ENCODE measurements at regions not wholly inside any gene's neighbourhood (a gene's known extent, or its start where the extent isn't known, plus 50 kb on each side); places are given as distances from the start of the nearest gene placed in this dataset.
"Not testable (repeated sequence)": the region's sequence is repeated elsewhere in the genome, so short reads cannot be mapped to it uniquely, and the experiment has no call there.

GRCh38 chr17:27960183-27960849 is 67.2 kb upstream of the LYRM9 start:
- Mint-ChIP-seq H3K9me3 (no peaks in the 10 kb centered on the region), H3K27me3 (no peaks in the 10 kb centered on the region), H3K4me1 (no peaks in the 10 kb centered on the region), H3K4me3 (no peak overlapping the region), H3K27ac (no peak overlapping the region)
- ATAC-seq (no peak), DNase-seq (no peak)

- H3K27ac Mint-ChIP-seq, H3K9me3 Mint-ChIP-seq, ATAC-seq, DNase-seq, H3K4me3 Mint-ChIP-seq, H3K4me1 Mint-ChIP-seq, H3K27me3 Mint-ChIP-seq: not testable (repeated sequence)
Observed at GRCh38 chr17:27962581-27962980, 69.4 kb upstream of the LYRM9 start.

GRCh38 chr17:27965224-27965623 is 72.1 kb upstream of the LYRM9 start:
- no peaks in the 10 kb centered on the region for H3K4me1 Mint-ChIP-seq
- no peaks in the 10 kb centered on the region for H3K27me3 Mint-ChIP-seq
- no peak for ATAC-seq
- DNase-seq: no peak
- no peaks in the 10 kb centered on the region for H3K9me3 Mint-ChIP-seq
- H3K4me3 Mint-ChIP-seq: no peak overlapping the region
- H3K27ac Mint-ChIP-seq: no peak overlapping the region

- Mint-ChIP-seq H3K27ac (no peak overlapping the region), H3K27me3 (no peaks in the 10 kb centered on the region), H3K4me3 (no peak overlapping the region), H3K9me3 (no peaks in the 10 kb centered on the region), H3K4me1 (no peaks in the 10 kb centered on the region)
- DNase-seq: no peak
- ATAC-seq: no peak
Observed at GRCh38 chr17:27968206-27968732, 74.2 kb upstream of the NLK start.

- DNase-seq (no peak), ATAC-seq (no peak)
- no peaks in the 10 kb centered on the region for H3K27me3 Mint-ChIP-seq
- H3K9me3 Mint-ChIP-seq: no peaks in the 10 kb centered on the region
- H3K27ac Mint-ChIP-seq: no peak overlapping the region
- no peaks in the 10 kb centered on the region for H3K4me1 Mint-ChIP-seq
- no peak overlapping the region for H3K4me3 Mint-ChIP-seq
Observed at GRCh38 chr17:27970587-27970986, 71.9 kb upstream of the NLK start.

- Mint-ChIP-seq H3K4me1 (no peaks in the 10 kb centered on the region), H3K9me3 (no peaks in the 10 kb centered on the region), H3K27me3 (no peaks in the 10 kb centered on the region), H3K4me3 (no peak overlapping the region), H3K27ac (no peak overlapping the region)
- no peak for ATAC-seq
- DNase-seq: no peak
Observed at GRCh38 chr17:27973258-27974044, 69.0 kb upstream of the NLK start.

- Mint-ChIP-seq H3K27me3 (no peaks in the 10 kb centered on the region), H3K9me3 (no peaks in the 10 kb centered on the region), H3K4me3 (no peak overlapping the region), H3K4me1 (no peaks in the 10 kb centered on the region), H3K27ac (no peak overlapping the region)
- ATAC-seq: no peak
- no peak for DNase-seq
Observed at GRCh38 chr17:27974045-27974436, 68.4 kb upstream of the NLK start.

- no peak overlapping the region for H3K4me3 Mint-ChIP-seq
- no peaks in the 10 kb centered on the region for H3K9me3 Mint-ChIP-seq
- DNase-seq: no peak
- no peak overlapping the region for H3K27ac Mint-ChIP-seq
- no peak for ATAC-seq
- no peaks in the 10 kb centered on the region for H3K27me3 Mint-ChIP-seq
- no peaks in the 10 kb centered on the region for H3K4me1 Mint-ChIP-seq
Observed at GRCh38 chr17:27974531-27975145, 67.8 kb upstream of the NLK start.

GRCh38 chr17:27975146-27976011 is 67.1 kb upstream of the NLK start:
- Mint-ChIP-seq H3K27ac (no peak overlapping the region), H3K9me3 (no peaks in the 10 kb centered on the region), H3K4me1 (no peaks in the 10 kb centered on the region), H3K4me3 (no peak overlapping the region), H3K27me3 (no peaks in the 10 kb centered on the region)
- no peak for ATAC-seq
- DNase-seq: no peak

GRCh38 chr17:27976331-27976730 is 66.1 kb upstream of the NLK start:
- no peaks in the 10 kb centered on the region for H3K9me3 Mint-ChIP-seq
- no peaks in the 10 kb centered on the region for H3K4me1 Mint-ChIP-seq
- ATAC-seq (no peak), DNase-seq (no peak)
- H3K27ac Mint-ChIP-seq: no peak overlapping the region
- no peaks in the 10 kb centered on the region for H3K27me3 Mint-ChIP-seq
- H3K4me3 Mint-ChIP-seq: no peak overlapping the region

- no peaks in the 10 kb centered on the region for H3K27me3 Mint-ChIP-seq
- no peak overlapping the region for H3K27ac Mint-ChIP-seq
- H3K9me3 Mint-ChIP-seq: no peaks in the 10 kb centered on the region
- no peak overlapping the region for H3K4me3 Mint-ChIP-seq
- DNase-seq (no peak), ATAC-seq (no peak)
- no peaks in the 10 kb centered on the region for H3K4me1 Mint-ChIP-seq
Observed at GRCh38 chr17:27977751-27978688, 64.5 kb upstream of the NLK start.

GRCh38 chr17:27978689-27979175 is 63.7 kb upstream of the NLK start:
- Mint-ChIP-seq H3K4me3 (no peak overlapping the region), H3K4me1 (no peaks in the 10 kb centered on the region), H3K27me3 (no peaks in the 10 kb centered on the region), H3K9me3 (no peaks in the 10 kb centered on the region), H3K27ac (no peak overlapping the region)
- ATAC-seq (no peak), DNase-seq (no peak)

GRCh38 chr17:27980043-27980442 is 62.4 kb upstream of the NLK start:
- H3K27me3 Mint-ChIP-seq: peaks cover 7% of the 10 kb centered on the region
- ATAC-seq (no peak), DNase-seq (no peak)
- no peaks in the 10 kb centered on the region for H3K9me3 Mint-ChIP-seq
- no peak overlapping the region for H3K4me3 Mint-ChIP-seq
- peaks cover 4% of the 10 kb centered on the region for H3K4me1 Mint-ChIP-seq
- peak overlapping the region in 1 of 2 donors; percentile 0 for H3K27ac Mint-ChIP-seq

GRCh38 chr17:27981978-27982377 is 60.5 kb upstream of the NLK start:
- Mint-ChIP-seq H3K4me1 (peaks cover 9% of the 10 kb centered on the region), H3K4me3 (no peak overlapping the region), H3K27ac (no peak overlapping the region), H3K9me3 (no peaks in the 10 kb centered on the region), H3K27me3 (peaks cover 11% of the 10 kb centered on the region)
- ATAC-seq: no peak
- no peak for DNase-seq
